ENCODE measurements at regions not wholly inside any gene's neighbourhood (a gene's known extent, or its start where the extent isn't known, plus 50 kb on each side); places are given as distances from the start of the nearest gene placed in this dataset.

GRCh38 chr10:131814567-131815265 lies 86.1 kb upstream of the PPP2R2D start:
- TF ChIP-seq POLR2A (IDR thresholded peaks at IDR 0.05): no peak
- no peak for TF ChIP-seq CTCF (IDR thresholded peaks at IDR 0.05)

All from Peyer's patch (tissue), 4 donors.